Breast epithelium (tissue), 3 donors: ENCODE measurements at regions not wholly inside any gene's neighbourhood (a gene's known extent, or its start where the extent isn't known, plus 50 kb on each side); places are given as distances from the start of the nearest gene placed in this dataset.

Experiments
- POLR2A ChIP-seq: fragments of 450-650 bp; IDR thresholded peaks from one replicate; pipeline ENCODE4 v1.6.1; 2016; ENCODE audit warnings: antibody characterized with exemption, mild to moderate bottlenecking, moderate library complexity
- POLR2AphosphoS5 ChIP-seq, 3 donors: sonication (generic); formaldehyde crosslinking; IDR thresholded peaks; one replicate each; pipeline ENCODE4 v1.6.1; 2017; ENCODE audit warnings: antibody characterized with exemption in 3 of 3
- TF ChIP-seq, protein P1 (sequence below), 3 donors: fragments of 450-650 bp; IDR thresholded peaks; one replicate each; pipeline ENCODE4 v1.5.1; 2016 to 2017; ENCODE audit warnings: antibody characterized with exemption in 3 of 3, mild to moderate bottlenecking in 3 of 3, moderate library complexity in 3 of 3

GRCh38 chr5:4698596-4698995, 441.5 kb upstream of the ADAMTS16 start:
- TF ChIP-seq POLR2AphosphoS5 (IDR thresholded peaks at IDR 0.05) (no peak), POLR2A (no peak)
- TF ChIP-seq, protein P1, sequence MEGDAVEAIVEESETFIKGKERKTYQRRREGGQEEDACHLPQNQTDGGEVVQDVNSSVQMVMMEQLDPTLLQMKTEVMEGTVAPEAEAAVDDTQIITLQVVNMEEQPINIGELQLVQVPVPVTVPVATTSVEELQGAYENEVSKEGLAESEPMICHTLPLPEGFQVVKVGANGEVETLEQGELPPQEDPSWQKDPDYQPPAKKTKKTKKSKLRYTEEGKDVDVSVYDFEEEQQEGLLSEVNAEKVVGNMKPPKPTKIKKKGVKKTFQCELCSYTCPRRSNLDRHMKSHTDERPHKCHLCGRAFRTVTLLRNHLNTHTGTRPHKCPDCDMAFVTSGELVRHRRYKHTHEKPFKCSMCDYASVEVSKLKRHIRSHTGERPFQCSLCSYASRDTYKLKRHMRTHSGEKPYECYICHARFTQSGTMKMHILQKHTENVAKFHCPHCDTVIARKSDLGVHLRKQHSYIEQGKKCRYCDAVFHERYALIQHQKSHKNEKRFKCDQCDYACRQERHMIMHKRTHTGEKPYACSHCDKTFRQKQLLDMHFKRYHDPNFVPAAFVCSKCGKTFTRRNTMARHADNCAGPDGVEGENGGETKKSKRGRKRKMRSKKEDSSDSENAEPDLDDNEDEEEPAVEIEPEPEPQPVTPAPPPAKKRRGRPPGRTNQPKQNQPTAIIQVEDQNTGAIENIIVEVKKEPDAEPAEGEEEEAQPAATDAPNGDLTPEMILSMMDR (IDR thresholded peaks at IDR 0.05): no peak
